PC-3 (cell line): ENCODE measurements at regions not wholly inside any gene's neighbourhood (a gene's known extent, or its start where the extent isn't known, plus 50 kb on each side); places are given as distances from the start of the nearest gene placed in this dataset.

ENCODE experiments used
- EZH2 ChIP-seq: fragments of 300-600 bp; sonication (generic); IDR thresholded peaks from one replicate; pipeline ENCODE4 v1.6.1; 2017; ENCODE audit warnings: antibody characterized with exemption, mild to moderate bottlenecking, low read length; ENCODE audit not compliant: unreplicated experiment
- TF ChIP-seq, protein P1 (sequence below): fragments of 300-600 bp; sonication (generic); conservative IDR thresholded peaks from 2 replicates; pipeline ENCODE4 v1.5.1; 2017; ENCODE audit warnings: antibody characterized with exemption, low read depth, mild to moderate bottlenecking, low read length

DNA sequence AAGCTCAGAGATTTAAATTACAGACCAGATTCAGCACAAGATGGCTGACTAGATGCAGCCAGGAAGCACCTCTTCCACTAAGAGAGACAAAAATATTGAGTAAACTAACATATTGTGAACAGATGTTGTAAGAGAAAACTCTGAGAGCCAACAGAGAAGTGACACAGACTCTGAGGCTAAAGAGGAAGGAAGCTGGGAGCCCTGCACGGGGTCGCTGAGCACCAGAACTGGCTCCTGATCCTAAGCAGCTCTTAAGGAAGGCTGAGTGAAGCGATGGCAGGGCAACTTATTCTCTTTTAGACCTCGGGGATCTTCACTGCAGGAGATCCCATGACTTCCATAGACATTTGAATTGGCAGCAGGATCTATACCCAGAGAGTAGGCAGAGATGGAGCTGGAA is 578.0 kb upstream of the GRM7 start:
- TF ChIP-seq, protein P1, sequence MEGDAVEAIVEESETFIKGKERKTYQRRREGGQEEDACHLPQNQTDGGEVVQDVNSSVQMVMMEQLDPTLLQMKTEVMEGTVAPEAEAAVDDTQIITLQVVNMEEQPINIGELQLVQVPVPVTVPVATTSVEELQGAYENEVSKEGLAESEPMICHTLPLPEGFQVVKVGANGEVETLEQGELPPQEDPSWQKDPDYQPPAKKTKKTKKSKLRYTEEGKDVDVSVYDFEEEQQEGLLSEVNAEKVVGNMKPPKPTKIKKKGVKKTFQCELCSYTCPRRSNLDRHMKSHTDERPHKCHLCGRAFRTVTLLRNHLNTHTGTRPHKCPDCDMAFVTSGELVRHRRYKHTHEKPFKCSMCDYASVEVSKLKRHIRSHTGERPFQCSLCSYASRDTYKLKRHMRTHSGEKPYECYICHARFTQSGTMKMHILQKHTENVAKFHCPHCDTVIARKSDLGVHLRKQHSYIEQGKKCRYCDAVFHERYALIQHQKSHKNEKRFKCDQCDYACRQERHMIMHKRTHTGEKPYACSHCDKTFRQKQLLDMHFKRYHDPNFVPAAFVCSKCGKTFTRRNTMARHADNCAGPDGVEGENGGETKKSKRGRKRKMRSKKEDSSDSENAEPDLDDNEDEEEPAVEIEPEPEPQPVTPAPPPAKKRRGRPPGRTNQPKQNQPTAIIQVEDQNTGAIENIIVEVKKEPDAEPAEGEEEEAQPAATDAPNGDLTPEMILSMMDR: no peak
- no peak for TF ChIP-seq EZH2
